ENCODE measurements at regions not wholly inside any gene's neighbourhood (a gene's known extent, or its start where the extent isn't known, plus 50 kb on each side); places are given as distances from the start of the nearest gene placed in this dataset.

DNA sequence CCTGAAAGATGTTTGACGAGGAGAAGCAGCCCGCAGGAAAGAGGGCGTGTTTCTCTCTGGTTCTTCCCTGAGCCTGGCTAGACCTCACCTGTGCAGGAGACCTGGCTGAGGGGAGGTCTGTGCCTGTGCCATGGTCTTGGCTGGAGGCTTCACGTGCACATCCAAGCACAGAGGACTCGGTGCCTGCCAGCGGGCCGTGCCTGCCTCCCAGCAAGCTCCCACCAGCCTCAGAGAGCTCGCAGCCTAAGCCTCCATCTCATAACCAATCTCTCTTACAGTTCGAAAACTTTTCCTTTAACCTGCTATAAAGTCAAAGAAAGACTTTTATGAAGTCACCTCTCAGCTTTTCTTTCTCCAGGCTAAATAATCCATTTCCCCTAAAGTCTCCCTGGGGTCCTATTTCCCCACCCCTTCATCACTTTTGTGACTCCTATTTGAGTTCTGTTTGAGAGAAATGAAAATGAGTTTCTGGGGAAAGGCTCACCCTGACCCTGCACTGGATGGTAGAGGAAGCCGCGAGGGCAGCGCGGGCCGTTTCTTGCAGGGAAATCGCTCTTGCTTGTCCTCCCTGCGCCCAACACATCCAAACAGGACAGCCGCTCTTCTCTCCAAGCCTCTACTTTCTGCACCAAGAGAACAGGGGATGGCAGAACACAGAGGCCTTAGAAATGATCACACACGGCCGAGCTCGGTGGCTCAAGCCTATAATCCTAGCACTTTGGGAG, 521.0 kb downstream of the SOX11 start:
- DNase-seq, result no peak

DNA sequence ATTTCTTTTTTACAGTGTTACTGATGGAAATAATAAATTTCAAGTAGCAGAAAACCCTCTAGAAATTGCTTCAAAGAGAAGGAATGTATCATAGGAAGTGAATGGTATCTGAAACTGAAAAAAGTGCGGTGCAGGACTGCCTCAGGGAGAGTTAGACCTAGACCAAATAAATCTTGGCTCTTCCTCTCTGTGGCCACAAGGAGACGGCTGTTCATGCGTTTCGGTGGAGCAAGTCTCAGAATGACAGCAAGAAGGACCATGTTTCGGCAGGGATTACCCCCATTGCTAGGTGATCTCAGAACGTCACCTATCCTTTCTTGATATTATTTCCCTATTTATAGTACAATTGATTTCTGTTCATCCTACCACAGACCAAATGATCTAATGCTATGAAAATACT, 522.3 kb downstream of the SOX11 start:
- no peak for DNase-seq

DNA sequence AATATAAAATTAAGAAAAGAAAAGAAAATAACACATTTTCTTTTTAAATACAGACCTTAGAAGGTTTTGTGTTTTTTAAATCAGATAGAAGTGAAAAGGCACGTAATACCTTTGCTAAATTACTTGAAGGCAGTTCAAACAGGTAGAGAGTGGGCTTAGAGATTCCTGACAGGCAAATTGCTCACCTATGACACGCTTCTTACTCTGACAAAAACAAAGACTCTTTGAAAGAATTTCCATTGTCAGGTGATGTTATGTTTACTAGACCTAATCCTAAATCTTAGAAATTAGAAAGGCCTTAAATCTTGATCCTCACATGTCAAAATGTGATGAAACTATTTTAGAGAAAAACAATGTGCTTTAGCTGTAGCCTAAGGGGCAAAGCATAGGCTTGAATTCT, 522.9 kb downstream of the SOX11 start:
- no peak for DNase-seq

DNA sequence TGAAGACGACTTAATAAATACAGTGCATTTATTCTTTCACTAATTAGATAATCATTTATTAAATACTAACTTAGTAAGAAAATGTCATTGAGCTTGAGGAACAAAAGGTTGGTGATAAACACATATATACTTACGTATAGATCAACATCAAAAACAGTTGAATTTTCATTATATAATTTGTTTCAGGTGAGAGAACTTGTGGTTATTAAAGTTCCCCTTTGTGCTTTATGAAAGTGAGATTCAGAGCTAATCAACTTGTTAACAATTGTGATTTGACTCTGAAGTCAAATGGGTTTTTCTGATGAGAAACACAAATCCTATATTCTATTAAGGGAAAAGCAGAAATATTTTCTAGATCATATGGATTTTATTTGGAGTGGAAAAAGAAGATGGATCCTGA, 524.0 kb downstream of the SOX11 start:
- DNase-seq, result no peak

DNA sequence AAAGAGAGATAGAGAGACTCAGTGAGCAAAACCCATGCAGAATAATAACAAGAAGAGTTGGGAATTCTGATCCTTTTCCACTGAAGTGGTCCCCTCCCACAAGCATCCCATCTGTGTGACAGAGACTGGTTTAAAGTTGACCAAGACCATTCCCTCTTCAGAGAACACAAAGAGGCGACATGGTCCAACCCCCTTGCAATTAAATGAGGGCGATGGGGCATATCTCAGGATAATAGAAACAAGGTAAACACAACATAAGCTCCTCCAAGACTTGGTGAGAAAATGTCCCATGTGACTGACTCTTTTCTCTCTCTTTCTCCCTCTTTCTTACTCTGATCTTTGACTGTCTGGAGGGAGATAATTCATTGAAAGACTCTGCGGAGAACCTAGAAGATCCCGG, 526.7 kb downstream of the SOX11 start:
- no peak for DNase-seq

DNA sequence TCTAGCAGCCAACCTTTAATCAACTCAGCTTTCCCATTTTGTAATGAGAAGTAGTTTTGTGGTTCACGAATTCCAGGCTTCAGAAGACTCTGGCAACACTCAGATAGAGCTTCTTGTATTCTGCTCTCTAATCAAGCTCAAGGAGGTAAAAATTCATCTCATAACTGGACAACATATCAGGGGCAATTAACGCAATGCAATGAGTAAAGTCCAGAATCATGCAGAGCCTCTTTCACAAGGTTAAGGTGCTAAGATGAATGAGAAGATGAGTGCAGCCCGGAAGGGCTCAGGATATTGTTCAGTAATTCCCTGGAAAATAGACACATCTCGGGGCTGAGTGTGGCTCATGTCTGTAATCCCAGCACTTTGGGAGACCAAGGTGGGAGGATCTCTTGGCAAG, 527.7 kb downstream of the SOX11 start:
- DNase-seq, result no peak

DNA sequence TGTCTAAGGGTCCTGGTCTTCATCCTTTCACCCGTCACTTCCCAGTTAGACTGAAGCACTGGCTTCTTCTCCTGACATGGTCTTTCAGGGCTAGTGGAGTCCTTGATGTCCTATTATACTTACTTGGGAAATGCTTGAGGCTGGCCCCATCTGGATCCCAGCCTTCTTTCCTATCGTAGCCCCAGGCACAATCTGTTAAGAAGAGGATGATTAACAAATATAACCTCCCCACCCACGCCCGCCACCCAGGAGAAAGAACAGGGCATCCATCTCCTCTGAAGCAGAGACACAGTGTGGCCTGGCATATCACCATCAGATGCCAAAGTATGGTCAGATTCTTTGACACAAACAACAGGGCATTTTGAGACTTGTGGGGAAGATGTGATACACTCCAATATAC, 530.1 kb downstream of the SOX11 start:
- no peak for DNase-seq

DNA sequence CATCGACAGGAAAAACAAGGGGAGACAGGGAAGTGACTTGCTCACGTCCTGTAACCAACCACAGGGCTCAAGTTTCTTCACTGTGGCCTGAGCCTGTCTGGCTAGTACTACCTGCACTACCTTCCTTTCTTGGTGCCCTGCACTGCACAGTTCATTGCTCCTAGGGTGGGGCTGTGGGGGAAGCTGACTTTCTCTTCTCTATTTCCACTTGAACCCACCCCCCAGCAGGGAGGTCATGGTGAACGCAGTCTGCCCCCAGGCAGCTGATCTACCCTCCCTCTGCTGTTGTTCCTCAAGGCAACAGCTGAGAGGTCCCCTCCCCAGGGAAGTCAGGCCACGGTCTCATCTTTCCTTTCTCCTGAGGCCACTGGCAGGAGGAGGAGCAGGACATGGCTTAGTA, 532.1 kb downstream of the SOX11 start:
- no peak for DNase-seq

DNA sequence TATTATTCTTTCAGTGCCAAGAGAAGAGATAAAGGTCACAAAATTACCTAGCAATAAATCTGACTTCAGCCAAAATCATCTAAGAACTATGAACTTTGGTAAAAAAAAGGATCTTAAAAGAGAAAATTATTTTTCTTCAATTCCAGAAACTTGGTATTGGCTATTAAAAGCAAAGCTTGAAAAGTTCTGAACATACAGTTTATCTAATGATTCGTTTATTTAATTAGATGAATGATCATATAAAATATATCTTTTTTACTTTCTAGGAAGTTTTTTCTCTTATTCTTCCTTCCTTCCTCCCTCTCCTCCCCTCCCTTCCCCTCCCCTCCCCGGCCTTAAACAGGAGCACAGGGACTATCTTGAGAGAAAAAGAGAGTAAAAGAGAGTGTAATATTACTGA, 536.1 kb downstream of the SOX11 start:
- no peak for DNase-seq

DNA sequence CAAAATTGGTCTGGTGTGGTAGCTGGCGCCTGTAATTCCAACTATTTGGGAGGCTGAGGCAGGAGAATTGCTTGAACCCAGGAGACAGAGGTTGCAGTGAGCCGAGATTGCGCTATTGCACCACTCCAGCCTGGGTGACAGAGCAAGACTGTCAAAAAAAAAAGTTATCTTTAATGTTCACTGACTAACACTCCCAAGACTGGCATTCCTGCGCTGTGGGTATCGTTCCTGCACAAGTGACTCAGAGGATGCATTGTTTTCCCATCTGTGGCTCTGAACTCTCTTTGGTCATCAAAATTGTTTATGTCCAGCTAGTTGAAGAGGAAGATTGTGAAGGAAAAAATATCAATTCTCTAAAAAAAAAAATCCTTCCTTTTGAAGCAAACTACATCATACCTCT, 539.0 kb downstream of the SOX11 start:
- DNase-seq, result no peak

DNA sequence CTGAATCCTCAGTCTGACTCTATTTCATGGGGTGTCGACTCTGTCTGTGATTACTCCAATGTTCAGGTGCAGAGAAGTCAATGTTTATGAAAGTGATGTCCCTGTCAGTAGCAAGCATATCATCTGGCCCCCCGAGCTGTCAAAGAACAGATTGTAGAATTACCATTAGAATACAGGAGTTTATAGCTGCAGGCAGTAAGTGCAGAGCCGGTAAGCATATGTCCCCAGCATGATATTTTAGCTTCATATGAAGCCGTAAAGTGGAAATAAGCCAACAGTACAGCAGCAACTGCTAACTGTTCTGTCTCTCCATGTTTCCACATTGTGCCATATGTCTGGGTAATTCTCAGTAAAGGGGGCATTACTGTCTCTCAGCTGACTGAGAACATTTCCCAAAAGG, 541.8 kb downstream of the SOX11 start:
- no peak for DNase-seq

DNA sequence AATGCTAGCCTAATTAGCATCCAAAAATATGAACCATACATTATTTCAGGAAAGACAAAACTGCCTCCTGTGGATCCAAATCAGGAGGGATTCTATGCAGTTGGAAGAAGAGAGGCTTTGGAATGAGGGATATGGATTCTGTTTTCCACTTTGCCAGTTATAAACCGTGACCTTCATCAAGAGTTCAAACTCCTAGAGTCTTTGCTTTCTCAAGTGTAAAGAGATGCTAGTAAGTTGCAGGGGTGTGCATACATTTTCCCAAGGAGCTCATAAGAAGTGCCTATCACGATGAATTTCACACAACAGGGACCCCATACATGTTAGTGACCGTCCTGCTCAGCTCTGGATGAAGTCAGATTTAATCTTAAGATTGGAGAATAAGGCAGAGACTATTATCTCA, 542.5 kb downstream of the SOX11 start:
- no peak for DNase-seq

DNA sequence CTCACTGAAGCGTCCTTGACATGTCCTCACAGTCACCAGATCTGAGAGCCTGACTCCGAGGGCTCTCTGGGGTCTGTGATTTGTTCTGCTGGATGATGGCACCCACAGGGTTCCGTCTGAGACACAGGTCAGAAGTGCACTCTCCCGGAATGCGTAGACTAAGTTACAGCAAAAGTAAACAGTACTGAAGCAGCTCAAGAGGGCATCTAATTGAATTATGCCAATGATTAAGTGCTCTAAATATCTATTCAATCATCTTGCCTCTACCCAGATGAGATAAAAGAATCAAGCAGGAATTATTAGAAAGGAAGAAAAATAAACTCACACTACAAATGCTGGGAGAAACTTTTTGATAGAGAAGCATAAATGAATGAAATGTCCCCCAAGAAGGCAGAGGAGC, 544.1 kb downstream of the SOX11 start:
- DNase-seq, result no peak

DNA sequence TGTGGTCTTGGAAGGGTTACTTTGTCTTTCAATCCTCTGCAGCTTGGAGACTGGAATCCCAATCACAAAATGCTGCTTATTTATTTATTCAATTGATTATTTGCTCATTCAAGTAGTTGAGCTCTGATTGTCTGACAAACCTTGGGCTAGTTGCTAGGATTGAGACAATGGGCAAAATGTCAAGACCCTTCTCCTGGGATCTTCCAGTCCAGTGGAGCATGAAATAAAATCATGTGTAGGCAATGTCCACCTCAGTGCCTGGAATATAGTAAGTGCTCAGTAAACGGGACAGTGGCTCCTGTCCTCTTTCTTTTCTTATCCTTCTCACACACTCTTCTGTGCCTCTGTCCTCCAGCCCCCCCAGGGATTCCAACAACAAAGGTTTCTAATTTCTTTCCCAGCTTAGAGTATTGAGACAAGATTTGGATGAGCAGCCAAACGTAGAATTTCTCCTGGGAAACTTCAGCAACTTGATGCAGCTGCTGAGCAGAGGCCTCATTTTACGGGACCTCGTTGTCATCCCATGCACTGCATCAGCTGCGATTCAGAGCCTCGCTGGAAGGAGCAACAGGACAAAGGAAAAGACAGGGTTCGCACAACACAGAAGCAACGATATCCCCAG, 545.0 kb downstream of the SOX11 start:
- DNase-seq, result no peak

DNA sequence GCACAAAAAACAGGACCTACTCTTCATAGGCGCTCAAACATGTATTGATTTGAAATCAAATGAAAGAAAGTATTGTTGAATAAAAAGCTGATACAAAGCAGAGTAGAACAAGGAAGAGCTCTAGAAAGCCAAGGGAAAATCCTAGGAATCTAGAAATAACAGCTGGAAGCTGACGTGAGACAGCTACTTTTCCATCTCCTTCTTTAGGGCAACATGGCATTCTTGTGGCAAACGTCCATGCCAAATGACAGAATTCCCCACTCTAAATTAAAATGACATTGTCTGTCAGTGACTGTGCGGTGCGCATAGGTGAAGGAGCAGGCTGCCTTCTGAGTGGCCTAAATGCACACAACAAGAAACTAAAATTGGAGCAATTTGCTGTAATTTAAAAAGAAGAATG, 557.4 kb downstream of the SOX11 start:
- DNase-seq, result no peak

DNA sequence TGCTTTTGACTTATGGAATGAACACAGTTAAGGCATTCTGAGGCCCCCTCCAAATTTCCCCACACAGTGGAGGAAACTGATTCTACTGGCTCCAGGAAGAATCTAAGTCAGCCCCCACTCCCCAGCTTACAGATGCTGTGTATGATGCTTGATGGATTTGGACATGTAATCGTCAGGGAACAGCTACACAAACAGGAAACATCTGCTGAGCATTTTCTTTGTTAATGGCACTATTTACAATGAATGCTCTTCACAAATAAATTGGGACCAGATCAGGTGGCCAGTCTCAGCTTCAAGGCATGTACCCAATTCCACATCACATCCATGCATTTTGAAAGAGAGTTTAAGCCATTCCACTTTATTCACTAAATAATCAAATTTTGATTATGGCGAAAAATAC, 562.3 kb downstream of the SOX11 start:
- DNase-seq, result peak; percentile 2

DNA sequence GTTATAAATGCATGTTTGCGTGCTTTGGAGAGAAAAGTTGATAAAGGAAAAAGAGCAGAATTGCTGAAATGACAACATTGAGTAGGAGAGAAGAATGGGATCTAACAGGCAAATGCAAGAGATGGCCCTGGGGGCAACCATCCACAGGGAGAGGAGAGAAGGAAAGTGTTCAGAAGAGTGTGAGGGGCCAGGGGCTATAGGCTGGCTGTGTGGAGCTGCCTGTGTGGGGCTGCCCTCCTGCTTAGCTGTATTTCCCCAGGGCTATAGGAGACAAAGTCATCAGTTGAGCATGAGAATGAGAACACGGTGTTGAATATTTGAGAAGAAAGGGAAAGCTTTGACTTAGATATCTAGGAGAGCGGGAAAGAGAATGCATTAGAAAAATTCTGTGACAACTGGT, 572.0 kb downstream of the SOX11 start:
- DNase-seq, result no peak

DNA sequence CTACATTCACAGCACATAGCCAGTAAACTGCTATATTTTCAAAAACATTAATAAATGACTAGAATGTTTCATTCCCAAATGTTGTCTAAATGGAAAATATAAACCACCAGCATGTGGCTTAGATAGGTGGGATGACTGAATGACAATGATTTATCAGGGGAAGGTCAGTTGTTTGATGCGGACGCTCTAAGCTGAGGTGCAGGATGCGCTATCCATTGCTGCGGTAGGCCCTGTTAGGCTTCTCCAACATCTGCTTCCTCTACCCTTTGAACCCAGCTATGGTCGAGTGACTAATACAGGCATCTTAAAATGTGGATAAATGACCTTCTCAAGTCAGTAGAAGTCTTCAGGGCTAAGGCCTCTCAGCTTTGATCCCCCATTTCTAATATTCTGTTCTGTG, 584.2 kb downstream of the CMPK2 start:
- DNase-seq, result no peak

DNA sequence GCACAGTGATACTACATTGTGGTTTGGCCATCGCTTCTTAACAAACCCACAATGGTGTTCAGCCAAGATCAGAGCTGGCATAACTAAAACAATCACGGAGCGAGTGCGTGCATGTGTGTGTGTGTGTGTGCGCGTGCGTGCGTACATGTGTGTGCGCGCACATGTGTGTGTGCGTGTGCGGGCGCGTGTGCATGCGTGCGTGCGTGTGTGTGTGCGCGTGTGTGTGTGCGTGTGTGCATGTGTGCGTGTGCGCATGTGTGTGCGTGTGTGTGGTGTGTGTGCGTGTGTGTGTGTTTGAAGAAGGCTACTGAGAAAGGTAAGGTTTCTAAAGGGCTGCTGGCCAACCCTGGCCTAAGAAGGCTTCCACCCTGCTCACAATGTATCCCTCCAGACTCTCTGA, 582.4 kb downstream of the CMPK2 start:
- DNase-seq, result no peak

DNA sequence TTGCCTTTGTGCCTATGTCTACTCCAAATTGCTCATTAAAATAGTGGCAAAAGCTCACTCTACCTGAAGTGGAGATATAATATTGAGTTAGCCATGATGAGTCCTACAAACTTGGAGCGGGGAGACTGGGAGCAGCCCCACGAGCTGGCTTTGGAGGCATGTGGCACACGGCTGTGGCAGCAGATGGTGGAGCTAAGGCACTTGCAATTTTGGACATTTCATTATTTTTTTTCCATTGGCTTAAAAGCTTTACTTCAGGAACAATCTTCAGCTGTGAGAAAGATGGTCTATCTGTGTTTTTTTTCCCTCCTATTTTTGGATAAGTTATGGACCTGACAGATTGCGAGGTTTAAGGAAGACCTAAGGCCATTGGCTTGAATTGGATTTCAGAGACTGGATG, 578.3 kb downstream of the CMPK2 start:
- DNase-seq, result no peak

DNA sequence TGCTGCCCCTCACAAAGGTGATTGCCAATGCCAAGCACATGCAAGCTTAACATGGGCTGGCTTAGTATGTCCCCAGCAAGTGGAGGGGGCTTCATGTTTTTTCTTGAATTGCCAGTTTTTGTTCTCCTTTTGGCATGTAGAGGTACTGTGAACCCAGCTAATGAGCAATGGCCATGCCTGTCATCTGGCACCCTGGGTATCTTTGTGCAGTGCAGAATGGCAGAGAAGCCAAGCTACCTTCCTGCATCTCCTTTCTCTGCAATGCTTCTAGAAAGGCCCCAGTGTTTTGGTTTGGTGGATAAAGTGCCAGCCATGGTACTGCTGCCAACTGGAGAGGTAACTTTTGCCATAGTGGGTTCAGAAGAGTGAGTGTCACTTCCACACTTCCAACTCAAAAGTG, 576.9 kb downstream of the CMPK2 start:
- DNase-seq, result no peak

DNA sequence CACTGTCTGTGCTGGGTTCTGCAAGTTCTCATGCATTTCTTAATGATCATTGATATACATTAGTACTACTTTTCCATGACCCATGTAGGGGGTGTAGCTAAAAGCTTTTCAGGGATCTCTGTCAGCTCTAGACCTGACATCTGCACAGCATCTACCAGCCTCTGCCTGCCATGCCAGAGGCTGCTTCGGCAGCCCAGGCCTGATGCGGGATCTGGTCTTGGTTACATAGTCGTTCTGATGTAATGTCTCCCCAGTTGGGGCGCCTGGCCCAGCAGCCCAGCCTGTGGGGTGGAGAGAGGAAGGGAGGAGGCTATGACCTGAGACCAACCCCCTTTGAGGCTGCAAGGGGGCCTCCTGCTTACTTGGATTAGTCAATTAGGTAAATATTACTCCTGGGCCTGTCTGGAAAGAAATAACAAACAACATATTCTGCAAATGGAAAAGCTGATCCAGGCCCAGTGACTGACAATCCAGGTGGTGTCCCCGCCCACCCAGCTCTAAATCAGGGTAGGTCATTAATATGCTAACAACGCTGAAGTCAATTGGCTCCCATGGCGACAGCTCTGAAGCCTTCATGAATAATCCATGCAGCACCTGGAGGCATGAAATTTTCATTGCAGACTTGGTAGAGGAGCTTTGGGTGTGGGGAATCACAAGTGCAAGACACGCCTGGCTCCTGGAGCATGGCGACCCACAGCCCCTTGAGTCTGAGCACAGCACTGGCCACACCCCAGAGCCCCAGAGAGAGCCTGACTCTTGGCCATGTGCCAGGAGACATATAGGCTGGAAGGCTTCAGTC, 575.3 kb downstream of the CMPK2 start:
- DNase-seq, result peak; percentile 30

DNA sequence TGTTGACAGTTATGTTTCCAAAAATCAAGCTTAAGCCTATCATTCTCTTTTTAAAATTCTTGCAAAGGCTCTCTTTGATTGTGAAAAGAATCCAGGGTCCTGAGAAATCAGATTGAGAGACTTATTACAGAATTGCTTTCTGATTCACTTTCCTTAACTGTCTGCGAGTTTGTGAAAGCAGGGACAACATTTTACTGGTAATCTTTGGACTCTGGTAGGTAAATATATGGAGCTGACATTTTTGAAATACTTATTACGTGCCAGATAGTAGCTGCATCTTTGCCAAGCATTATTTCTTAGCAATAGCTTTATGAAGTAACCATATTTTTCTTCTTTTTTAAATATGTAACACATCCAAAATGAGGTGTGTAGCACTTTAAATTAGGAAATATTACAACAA, 570.9 kb downstream of the CMPK2 start:
- DNase-seq, result no peak

DNA sequence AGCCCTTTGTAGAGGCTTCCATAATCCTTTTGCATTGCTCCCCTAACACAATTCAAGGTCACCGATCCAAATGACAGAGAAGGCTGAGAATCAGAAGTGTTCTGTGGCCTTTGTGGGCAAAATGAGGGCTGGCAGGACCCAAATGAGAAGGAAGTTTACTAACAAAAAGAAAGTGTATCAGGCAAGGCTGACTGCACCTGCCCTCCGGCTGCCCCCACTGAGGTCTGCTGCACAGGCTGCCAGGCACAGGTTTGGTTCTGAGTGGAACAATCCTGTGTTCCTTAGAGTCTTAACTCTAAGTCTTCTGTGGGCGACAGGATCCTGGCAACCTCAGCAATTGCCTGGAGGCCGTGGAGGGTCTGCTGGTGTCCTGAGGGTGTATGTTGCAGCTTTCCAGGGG, 568.5 kb downstream of the CMPK2 start:
- DNase-seq, result no peak
